K562 (cell line): ENCODE measurements at regions not wholly inside any gene's neighbourhood (a gene's known extent, or its start where the extent isn't known, plus 50 kb on each side); places are given as distances from the start of the nearest gene placed in this dataset.
"Not testable (repeated sequence)": the region's sequence is repeated elsewhere in the genome, so short reads cannot be mapped to it uniquely, and the experiment has no call there.

Experiments
- ATAC-seq: fragments of 200-7000 bp; cut with Tn5 transposase; 3 replicates; pipeline ENCODE4 v1.9.1; 2020; ENCODE audit warnings: moderate library complexity
- BruUV-seq: library from RNA; stranded (reverse); fragments of 400-500 nt; replicated peaks from 2 replicates; lab custom pipeline; 2021; lab: Mats Ljungman, UMichigan
- CTCF ChIA-PET: fragments of 300-600 bp; formaldehyde crosslinking; extraction: SDS; loops from one replicate; lab custom pipeline; 2021; ENCODE audit warnings: low intra/inter-chr PET ratio; lab: Yijun Ruan, JAX
- POLR2A ChIA-PET: fragments of 300-600, 350-650 bp; sonication (Branson Sonifier 250); formaldehyde crosslinking; extraction: SDS; loops from one replicate; lab custom pipeline; 2021; ENCODE audit warnings: antibody characterized with exemption, inconsistent platforms; lab: Yijun Ruan, JAX
- DNase-seq, 4 experiments: peaks; one replicate each; pipeline versions ENCODE4 v3.0.0 to v3.0.0-alpha.2; 2011 to 2018; ENCODE audit warnings: low spot score in 3 of 4, mixed read lengths in 3 of 4; ENCODE audit errors: extremely low read depth in 1 of 4
- FAIRE-seq: peaks from 2 replicates; lab custom pipeline; 2011; peaks lifted over from hg19 to GRCh38; lab: Jason Lieb, UNC
- H2AFZ ChIP-seq: 2 replicates; pipeline ENCODE4 v1.6.0; 2011; ENCODE audit warnings: low read depth, low read length, control low read depth, inconsistent platforms
- H3K27ac ChIP-seq: fragments of 200-600 bp; 3 replicates; pipeline ENCODE4 v1.8.0; 2011; ENCODE audit warnings: low read depth, mild to moderate bottlenecking, control low read depth, inconsistent platforms, low read length, moderate library complexity, mixed read lengths; ENCODE audit errors: extremely low read depth
- H3K27me3 ChIP-seq, 2 experiments: fragments of 300-600 bp in 1 of 2; 2 replicates in 1 of 2; 3 replicates in 1 of 2; pipeline versions ENCODE4 v1.6.0 to v1.8.0; 2011; ENCODE audit warnings: inconsistent platforms in 2 of 2, low read length in 2 of 2, mild to moderate bottlenecking in 1 of 2, mixed read lengths in 1 of 2, moderate library complexity in 1 of 2; ENCODE audit not compliant: control insufficient read depth in 2 of 2, insufficient read depth in 2 of 2
- H3K36me3 ChIP-seq: fragments of 300-600 bp; 3 replicates; pipeline ENCODE4 v1.8.0; 2011; ENCODE audit warnings: mild to moderate bottlenecking, low read length, inconsistent platforms; ENCODE audit not compliant: control insufficient read depth, insufficient read depth
- H3K4me1 ChIP-seq, 2 experiments: fragments of 200-600 bp in 1 of 2; replicated peaks in 1 of 2; 2 replicates in 1 of 2; 3 replicates in 1 of 2; pipeline versions ENCODE4 v1.5.1 to v1.8.0; 2011; ENCODE audit warnings: inconsistent platforms in 2 of 2, low read length in 2 of 2, mild to moderate bottlenecking in 1 of 2, mixed read lengths in 1 of 2, moderate library complexity in 1 of 2; ENCODE audit not compliant: control insufficient read depth in 2 of 2, insufficient read depth in 2 of 2
- H3K4me2 ChIP-seq: 2 replicates; pipeline ENCODE4 v1.6.1; 2011; ENCODE audit warnings: low read length, control low read depth, inconsistent platforms, mixed read lengths; ENCODE audit not compliant: insufficient read depth
- H3K4me3 ChIP-seq: fragments of 200-600 bp; sonication (generic), shearing (Covaris generic); 2 replicates; pipeline ENCODE4 v1.5.1; 2016; ENCODE audit warnings: control low read depth, inconsistent platforms
- H3K79me2 ChIP-seq: fragments of 200-600 bp; 3 replicates; pipeline ENCODE4 v1.8.0; 2011; ENCODE audit warnings: low read length, inconsistent platforms; ENCODE audit not compliant: control insufficient read depth, insufficient read depth
- H3K9ac ChIP-seq, 2 experiments: 2 replicates each; pipeline versions ENCODE4 v1.6.0 to v1.6.1; 2011; ENCODE audit warnings: low read depth in 2 of 2, low read length in 2 of 2, control low read depth in 1 of 2, inconsistent platforms in 1 of 2, mild to moderate bottlenecking in 1 of 2, mixed read lengths in 1 of 2; ENCODE audit not compliant: insufficient read depth in 1 of 2
- H3K9me1 ChIP-seq: one replicate; pipeline ENCODE4 v1.6.0; 2011; ENCODE audit warnings: inconsistent platforms, mild to moderate bottlenecking, low read length, moderate library complexity; ENCODE audit not compliant: control insufficient read depth, insufficient read depth
- H3K9me3 ChIP-seq: replicated peaks from 2 replicates; pipeline ENCODE4 v1.5.1; 2011; ENCODE audit warnings: low read depth, low read length, inconsistent platforms; ENCODE audit not compliant: control insufficient read depth, insufficient read depth
- H4K20me1 ChIP-seq: replicated peaks from 2 replicates; pipeline ENCODE4 v1.6.1; 2011; ENCODE audit warnings: low read length, inconsistent platforms, mixed read lengths; ENCODE audit not compliant: control insufficient read depth, insufficient read depth
- WGBS: fragments of 100-300 bp; shearing (Covaris generic); methylation state at CpG from one replicate; pipeline ENCODE4 v1.1.6; 2016; ENCODE audit warnings: low coverage, mixed read lengths; ENCODE audit not compliant: insufficient coverage; ENCODE audit errors: missing lambda C conversion rate; 5-methylcytosine and 5-hydroxymethylcytosine counted together
- in situ Hi-C: fragments of 300-500 bp; cut with MboI; formaldehyde crosslinking; loops from 4 replicates; pipeline ENCODE4 v1.15.0; 2018; ENCODE audit warnings: inconsistent platforms, mixed read lengths
- intact Hi-C: fragments of 100-400 bp; cut with micrococcal nuclease; formaldehyde crosslinking; loops from 2 replicates; pipeline ENCODE4 v1.14.2; 2022

DNA sequence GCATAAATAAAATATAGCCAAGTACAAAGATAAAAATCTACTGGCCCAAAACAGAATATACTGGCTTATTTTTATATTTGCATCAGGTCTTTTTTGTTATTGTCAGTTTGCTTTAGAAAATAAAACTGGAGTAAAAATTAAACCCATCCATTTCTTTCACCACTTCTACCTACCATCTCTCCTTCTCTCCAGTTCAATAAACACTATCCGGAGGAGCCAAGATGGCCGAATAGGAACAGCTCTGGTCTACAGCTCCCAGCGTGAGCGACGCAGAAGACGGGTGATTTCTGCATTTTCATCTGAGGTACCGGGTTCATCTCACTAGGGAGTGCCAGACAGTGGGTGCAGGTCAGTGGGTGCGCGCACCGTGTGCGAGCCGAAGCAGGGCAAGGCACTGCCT is 106.2 kb upstream of the NOL4 start:
- H3K36me3 ChIP-seq, DNase-seq, BruUV-seq, H3K79me2 ChIP-seq, H3K9me3 ChIP-seq, in situ Hi-C loops, intact Hi-C loops, H3K4me3 ChIP-seq, H3K9ac ChIP-seq, H3K27me3 ChIP-seq, CTCF ChIA-PET, ATAC-seq, H2AFZ ChIP-seq, POLR2A ChIA-PET, FAIRE-seq, H3K27ac ChIP-seq, H3K9me1 ChIP-seq, H3K4me1 ChIP-seq, H4K20me1 ChIP-seq, H3K4me2 ChIP-seq: not testable (repeated sequence)
- WGBS, result 0% methylated on average over 2 of the region's 12 CpGs

DNA sequence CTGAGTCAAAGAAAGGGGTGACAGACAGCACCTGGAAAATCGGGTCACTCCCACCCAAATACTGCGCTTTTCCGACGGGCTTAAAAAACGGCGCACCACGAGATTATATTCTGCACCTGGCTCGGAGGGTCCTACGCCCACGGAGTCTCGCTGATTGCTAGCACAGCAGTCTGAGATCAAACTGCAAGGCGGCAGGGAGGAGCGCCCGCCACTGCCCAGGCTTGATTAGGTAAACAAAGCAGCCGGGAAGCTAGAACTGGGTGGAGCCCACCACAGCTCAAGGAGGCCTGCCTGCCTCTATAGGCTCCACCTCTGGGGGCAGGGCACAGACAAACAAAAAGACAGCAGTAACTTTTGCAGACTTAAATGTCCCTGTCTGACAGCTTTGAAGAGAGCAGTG is 106.6 kb upstream of the NOL4 start:
- H3K27ac ChIP-seq, H4K20me1 ChIP-seq, H3K27me3 ChIP-seq, POLR2A ChIA-PET, ATAC-seq, H2AFZ ChIP-seq, DNase-seq, H3K9me1 ChIP-seq, FAIRE-seq, in situ Hi-C loops, BruUV-seq, CTCF ChIA-PET, intact Hi-C loops, H3K79me2 ChIP-seq, H3K4me2 ChIP-seq, H3K4me1 ChIP-seq, H3K36me3 ChIP-seq, H3K9me3 ChIP-seq, H3K9ac ChIP-seq, H3K4me3 ChIP-seq: not testable (repeated sequence)
- 0% methylated on average over 11 of the region's 15 CpGs for WGBS
